Tibial nerve (tissue), 4 donors: ENCODE measurements at regions not wholly inside any gene's neighbourhood (a gene's known extent, or its start where the extent isn't known, plus 50 kb on each side); places are given as distances from the start of the nearest gene placed in this dataset.
A peak's percentile ranks its signal among the peaks of the same experiment; 100 is the strongest.

Experiments used
- DNase-seq, 2 donors: peaks; one replicate each; pipeline ENCODE4 v3.0.0-alpha.2; 2019; ENCODE audit warnings: low spot score in 2 of 2
- H3K27ac ChIP-seq, 4 donors: fragments of 200-600 bp; sonication (generic) in 3 of 4; one replicate each; pipeline ENCODE4 v1.5.1; 2017 to 2019; ENCODE audit warnings: mild to moderate bottlenecking in 1 of 4
- H3K27me3 ChIP-seq, 2 donors: fragments of 200-600 bp; sonication (generic) in 1 of 2; one replicate each; pipeline versions ENCODE4 v1.5.1 to v1.6.0; 2017 to 2019
- H3K36me3 ChIP-seq, 3 donors: fragments of 200-600 bp; sonication (generic); one replicate each; pipeline ENCODE4 v1.5.1; 2018 to 2019
- H3K4me1 ChIP-seq, 4 donors: fragments of 200-600 bp; sonication (generic) in 3 of 4; one replicate each; pipeline ENCODE4 v1.5.1; 2017 to 2019
- H3K4me3 ChIP-seq, 4 donors: fragments of 200-600 bp; sonication (generic) in 3 of 4; one replicate each; pipeline ENCODE4 v1.5.1; 2017 to 2019; ENCODE audit warnings: mild to moderate bottlenecking in 1 of 4, moderate library complexity in 1 of 4
- H3K9me3 ChIP-seq, 4 donors: fragments of 200-600 bp; sonication (generic) in 3 of 4; one replicate each; pipeline ENCODE4 v1.5.1; 2017 to 2019
- CTCF ChIP-seq, 5 experiments: fragments of 200-600 bp in 3 of 5; fragments of 450-650 bp in 2 of 5; sonication (generic) in 3 of 5; IDR thresholded peaks; one replicate each; pipeline ENCODE4 v1.5.1; 2016 to 2019; ENCODE audit warnings: antibody characterized with exemption in 5 of 5, mild to moderate bottlenecking in 3 of 5, moderate library complexity in 2 of 5
- EP300 ChIP-seq, 2 donors: sonication (generic); formaldehyde crosslinking; IDR thresholded peaks; one replicate each; pipeline ENCODE4 v1.6.1; 2017; ENCODE audit warnings: antibody characterized with exemption in 2 of 2, mild to moderate bottlenecking in 1 of 2
- POLR2A ChIP-seq, 2 donors: fragments of 450-650 bp; IDR thresholded peaks; one replicate each; pipeline ENCODE4 v1.6.1; 2017; ENCODE audit warnings: antibody characterized with exemption in 2 of 2, mild to moderate bottlenecking in 2 of 2, moderate library complexity in 2 of 2
- WGBS, 2 donors: methylation state at CpG; one replicate each; pipeline ENCODE4 v1.1.5; 2018; 5-methylcytosine and 5-hydroxymethylcytosine counted together

DNA sequence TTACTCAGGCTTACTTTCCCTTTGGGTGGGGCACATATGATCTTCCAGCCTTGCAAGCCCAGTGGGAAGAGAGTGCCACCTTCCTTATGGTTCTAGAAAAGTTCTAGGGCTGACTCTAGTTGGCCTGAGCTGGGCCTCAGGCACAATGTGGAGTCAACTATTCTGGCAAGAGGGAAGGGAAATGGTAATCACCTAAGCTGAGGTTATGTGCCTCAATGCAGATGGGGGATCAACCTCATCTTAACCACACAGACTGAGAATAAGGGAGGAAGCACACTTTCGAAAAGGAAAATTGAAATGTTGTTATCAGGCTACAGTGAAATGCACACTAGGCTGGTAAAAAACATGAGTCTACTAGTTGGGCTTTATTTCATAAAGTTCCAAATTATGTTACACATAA is 77.5 kb upstream of the RMST start:
- H3K36me3 ChIP-seq, result no peaks in the 10 kb centered on the region
- no peaks in the 10 kb centered on the region for H3K9me3 ChIP-seq
- H3K4me3 ChIP-seq, result no peak overlapping the region
- H3K4me1 ChIP-seq, result no peaks in the 10 kb centered on the region
- 90 to 100% methylated on average over 1 of the region's 1 CpG for whole genome bisulfite sequencing, 2 donors
- no peak for TF ChIP-seq EP300 (IDR thresholded peaks at IDR 0.05)
- no peak for TF ChIP-seq CTCF (IDR thresholded peaks at IDR 0.05)
- no peak for TF ChIP-seq POLR2A (IDR thresholded peaks at IDR 0.05)
- no peaks in the 10 kb centered on the region for H3K27me3 ChIP-seq
- DNase-seq, result no peak
- no peak overlapping the region for H3K27ac ChIP-seq

DNA sequence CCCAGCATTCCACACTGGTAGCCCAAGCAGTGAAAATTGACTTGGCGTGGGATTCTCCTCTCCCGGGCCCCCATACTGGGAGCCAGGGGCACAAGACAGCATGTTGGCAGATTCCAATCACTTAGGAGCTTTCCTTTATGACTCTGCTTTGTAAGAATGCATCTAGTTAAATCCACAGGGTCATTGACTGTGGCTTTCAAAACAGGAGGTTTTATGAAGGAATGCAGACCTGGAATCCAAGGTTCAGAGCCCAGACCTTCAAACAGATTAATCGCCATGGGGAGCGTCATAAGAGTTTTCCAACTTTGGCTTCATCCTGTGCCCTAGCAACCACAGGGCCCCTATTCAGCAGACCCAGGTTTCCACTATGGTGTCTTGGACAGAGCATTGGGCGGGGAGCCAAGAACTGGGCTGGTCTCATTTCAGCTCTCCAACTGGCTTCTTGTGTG is 76.4 kb upstream of the RMST start:
- TF ChIP-seq CTCF (IDR thresholded peaks at IDR 0.05) (no peak), EP300 (IDR thresholded peaks at IDR 0.05) (no peak), POLR2A (IDR thresholded peaks at IDR 0.05) (no peak)
- Histone ChIP-seq H3K4me1 (no peaks in the 10 kb centered on the region), H3K4me3 (no peak overlapping the region), H3K27ac (no peak overlapping the region), H3K36me3 (no peaks in the 10 kb centered on the region), H3K9me3 (no peaks in the 10 kb centered on the region), H3K27me3 (no peaks in the 10 kb centered on the region)
- peak in 1 of 2 donors; percentile 11 for DNase-seq
- WGBS, 2 donors, result 58 to 64% methylated on average over 5 of the region's 5 CpGs

- H3K9me3 ChIP-seq, result no peaks in the 10 kb centered on the region
- 80 to 82% methylated on average over 2 of the region's 2 CpGs for WGBS, 2 donors
- H3K27me3 ChIP-seq, result no peaks in the 10 kb centered on the region
- no peak overlapping the region for H3K27ac ChIP-seq
- no peaks in the 10 kb centered on the region for H3K36me3 ChIP-seq
- TF ChIP-seq EP300 (IDR thresholded peaks at IDR 0.05), result no peak
- no peak for TF ChIP-seq CTCF (IDR thresholded peaks at IDR 0.05)
- TF ChIP-seq POLR2A (IDR thresholded peaks at IDR 0.05), result no peak
- no peak overlapping the region for H3K4me3 ChIP-seq
- H3K4me1 ChIP-seq, result no peaks in the 10 kb centered on the region
- DNase-seq, result no peak
Observed at GRCh38 chr12:97387844-97388243, 74.8 kb upstream of the RMST start.

- TF ChIP-seq EP300 (IDR thresholded peaks at IDR 0.05) (no peak), CTCF (IDR thresholded peaks at IDR 0.05) (no peak), POLR2A (IDR thresholded peaks at IDR 0.05) (no peak)
- no peak overlapping the region for H3K4me3 ChIP-seq
- H3K36me3 ChIP-seq, result no peaks in the 10 kb centered on the region
- H3K27ac ChIP-seq, result no peak overlapping the region
- H3K4me1 ChIP-seq, result no peaks in the 10 kb centered on the region
- 54 to 58% methylated on average over 3 of the region's 3 CpGs for WGBS, 2 donors
- no peaks in the 10 kb centered on the region for H3K9me3 ChIP-seq
- H3K27me3 ChIP-seq, result no peaks in the 10 kb centered on the region
- DNase-seq, result no peak
Observed at GRCh38 chr12:97394657-97395056, 67.9 kb upstream of the RMST start.

DNA sequence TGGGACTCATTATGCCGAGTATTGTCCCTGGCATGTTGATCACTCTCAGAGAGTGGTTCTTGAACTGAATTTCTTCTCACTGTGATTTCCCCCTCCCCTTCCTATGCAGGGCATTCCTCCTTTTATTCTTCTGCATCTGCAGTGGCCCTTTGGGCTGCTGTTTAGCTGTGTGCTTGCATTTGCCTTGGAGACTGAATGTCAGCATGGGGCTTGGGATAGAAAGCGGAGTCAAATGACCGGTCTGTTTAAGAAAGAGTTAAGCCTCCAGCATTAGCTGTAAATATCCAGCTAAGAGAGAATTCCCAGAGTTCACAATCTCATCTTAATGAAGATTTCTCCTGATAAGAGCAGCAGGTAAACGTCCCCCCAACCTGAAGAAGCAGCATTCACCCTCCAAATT is 65.6 kb upstream of the RMST start:
- Histone ChIP-seq H3K4me3 (no peak overlapping the region), H3K4me1 (no peaks in the 10 kb centered on the region), H3K27me3 (no peaks in the 10 kb centered on the region), H3K9me3 (no peaks in the 10 kb centered on the region), H3K27ac (no peak overlapping the region), H3K36me3 (no peaks in the 10 kb centered on the region)
- no peak for DNase-seq
- TF ChIP-seq POLR2A (IDR thresholded peaks at IDR 0.05) (no peak), EP300 (IDR thresholded peaks at IDR 0.05) (no peak), CTCF (IDR thresholded peaks at IDR 0.05) (no peak)
- 28 to 30% methylated on average over 4 of the region's 4 CpGs for WGBS, 2 donors
